NCI-H1048 (cell line): ENCODE measurements at regions not wholly inside any gene's neighbourhood (a gene's known extent, or its start where the extent isn't known, plus 50 kb on each side); places are given as distances from the start of the nearest gene placed in this dataset.
"Not testable (repeated sequence)": the region's sequence is repeated elsewhere in the genome, so short reads cannot be mapped to it uniquely, and the experiment has no call there.

Source experiments
- DNase-seq: peaks from one replicate; lab custom pipeline; 2025; lab: John Stamatoyannopoulos, UW

DNA sequence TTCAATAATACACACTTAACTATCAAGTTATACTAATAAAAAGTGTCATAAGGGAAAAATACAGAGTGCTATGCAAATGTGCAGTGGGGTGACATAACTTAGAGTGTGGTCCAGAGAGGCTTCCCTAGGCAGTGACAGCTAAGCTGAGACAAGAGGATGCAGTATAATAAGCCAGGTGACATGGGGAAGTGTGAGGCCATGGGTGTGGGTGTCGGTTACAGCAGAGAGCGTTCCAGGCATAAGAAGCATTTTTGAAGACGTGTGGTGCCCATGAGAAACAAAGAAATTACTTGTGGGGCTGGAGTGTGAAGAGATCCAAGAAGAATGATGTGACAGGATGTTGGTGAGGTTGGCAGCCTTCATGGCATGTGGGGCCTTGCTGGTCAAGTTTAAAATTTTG lies 78.1 kb upstream of the PICALM start:
- no peak for DNase-seq

DNA sequence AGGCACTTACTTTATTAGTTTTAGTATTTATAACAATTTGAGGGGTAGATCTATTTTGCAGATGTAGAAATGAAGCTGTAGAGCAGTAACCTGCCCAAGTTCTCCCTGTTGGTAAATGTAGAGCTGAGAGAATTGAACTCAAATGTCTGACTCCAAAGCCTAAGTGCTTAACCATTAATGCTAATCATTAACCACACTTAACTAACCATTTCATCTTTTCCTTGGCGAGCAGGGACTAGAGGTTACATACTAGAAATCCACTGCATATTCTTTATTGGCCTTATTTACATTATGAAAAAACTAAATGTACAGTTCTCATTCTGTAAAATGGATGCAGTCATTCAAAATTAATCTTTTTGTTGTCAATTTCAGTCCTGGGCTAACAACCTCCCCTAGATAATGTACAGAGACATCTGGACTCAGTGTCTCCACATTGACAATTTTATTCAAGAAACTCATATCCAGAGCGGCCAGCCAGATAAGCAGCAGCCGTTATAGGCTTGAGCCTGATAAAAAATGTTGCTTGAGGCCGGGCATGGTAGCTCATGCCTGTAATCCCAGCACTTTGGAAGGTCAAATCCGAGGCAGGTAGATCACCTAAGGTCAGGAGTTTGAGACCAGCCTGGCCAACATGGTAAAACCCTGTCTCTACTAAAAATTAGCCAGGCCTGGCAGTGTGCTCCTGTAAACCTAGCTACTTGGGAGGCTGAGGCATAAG lies 76.7 kb upstream of the PICALM start:
- no peak for DNase-seq

DNA sequence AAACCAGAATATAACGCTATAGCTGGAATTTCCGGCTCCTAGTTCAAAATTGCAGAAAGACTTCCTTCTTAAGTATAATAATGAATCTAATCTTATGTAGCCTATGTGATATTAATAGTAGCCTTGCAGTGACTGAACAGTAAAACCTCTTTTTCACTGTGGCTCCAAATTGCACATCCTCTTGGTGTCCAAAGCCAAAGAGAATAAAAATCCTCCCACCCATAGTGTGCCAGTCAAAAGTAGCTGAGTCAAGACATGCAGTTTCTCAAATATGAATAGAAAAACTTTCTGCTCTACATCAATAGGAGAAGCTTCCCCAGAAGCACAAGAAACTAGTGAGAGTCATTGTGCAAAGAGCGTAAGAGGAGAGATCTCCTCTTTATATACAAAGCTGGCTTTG lies 76.0 kb upstream of the PICALM start:
- DNase-seq: no peak

DNA sequence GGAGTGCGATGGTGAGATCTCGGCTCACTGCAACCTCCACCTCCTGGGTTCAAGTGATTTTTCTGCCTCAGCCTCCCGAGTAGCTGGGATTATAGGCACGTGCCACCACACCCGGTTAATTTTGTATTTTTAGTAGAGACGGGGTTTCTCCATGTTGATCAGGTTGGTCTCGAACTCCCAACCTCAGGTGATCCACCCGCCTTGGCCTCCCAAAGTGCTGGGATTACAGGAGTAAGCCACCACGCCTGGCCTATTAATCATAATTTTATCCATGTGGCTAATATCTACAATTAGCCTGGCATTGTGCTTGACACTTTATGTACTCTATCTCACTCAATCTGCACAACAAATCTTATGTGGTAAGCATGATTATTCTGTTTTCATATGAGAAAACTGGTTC lies 75.2 kb upstream of the PICALM start:
- DNase-seq: not testable (repeated sequence)

DNA sequence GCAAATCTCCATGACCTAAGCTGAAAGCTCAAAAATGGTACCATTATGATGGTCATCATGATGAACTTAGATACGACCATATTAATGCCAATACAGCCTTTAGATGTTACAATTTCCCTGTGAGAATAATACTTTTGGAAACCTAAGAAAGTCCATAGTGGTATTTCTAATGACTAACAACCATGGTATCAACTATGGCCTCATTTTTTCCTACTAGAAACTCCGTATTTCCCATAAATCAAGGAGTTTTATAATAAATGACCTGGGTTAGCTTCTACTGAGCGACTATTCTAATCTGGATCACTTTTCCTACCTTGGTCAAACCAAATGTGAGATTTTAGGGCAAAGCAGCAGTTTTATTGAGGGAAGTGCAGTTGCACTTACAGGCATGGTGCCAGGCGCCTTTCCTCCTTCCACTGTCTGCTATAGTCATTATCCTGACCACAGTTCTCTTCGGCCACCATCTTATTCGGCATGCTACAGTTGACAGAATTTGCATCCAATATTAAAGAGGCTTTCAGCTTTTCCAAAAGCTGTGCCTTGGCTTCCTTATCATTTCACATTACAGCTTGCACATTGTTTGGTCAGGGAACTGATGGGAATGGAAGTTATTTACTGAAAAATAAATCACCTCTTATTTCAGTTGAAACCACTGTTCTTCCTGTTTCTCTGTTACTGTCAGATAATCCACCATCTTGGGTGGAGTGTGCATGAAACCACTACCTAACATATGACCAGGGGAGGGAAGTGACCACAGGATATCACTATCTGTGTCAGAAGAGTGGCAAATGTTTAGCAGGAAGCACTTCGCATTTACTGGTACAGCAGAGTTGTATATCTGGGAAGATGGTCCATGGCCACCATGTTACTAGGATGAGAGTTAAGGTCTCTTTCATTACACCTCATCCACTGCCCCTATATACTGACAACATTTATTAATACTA lies 74.5 kb upstream of the PICALM start:
- DNase-seq: no peak

DNA sequence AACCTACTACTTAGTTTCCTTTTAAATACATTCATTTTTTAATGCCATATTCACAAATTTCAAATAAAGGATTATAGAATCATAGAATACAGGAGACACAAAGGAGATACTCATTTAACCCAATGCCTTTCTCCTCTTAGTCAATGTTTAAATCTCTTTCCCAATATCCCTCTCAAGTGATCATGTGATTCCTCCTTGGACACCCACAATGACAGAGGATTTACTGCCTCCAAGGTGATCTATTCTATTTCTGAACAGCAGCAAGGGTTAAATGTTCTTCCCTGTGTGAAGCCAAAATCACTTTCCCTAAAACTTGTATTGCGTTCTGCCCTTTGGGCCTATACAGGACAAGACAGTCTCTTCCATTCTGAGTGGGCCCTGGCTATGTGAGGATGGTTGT lies 73.3 kb upstream of the PICALM start:
- DNase-seq: no peak

DNA sequence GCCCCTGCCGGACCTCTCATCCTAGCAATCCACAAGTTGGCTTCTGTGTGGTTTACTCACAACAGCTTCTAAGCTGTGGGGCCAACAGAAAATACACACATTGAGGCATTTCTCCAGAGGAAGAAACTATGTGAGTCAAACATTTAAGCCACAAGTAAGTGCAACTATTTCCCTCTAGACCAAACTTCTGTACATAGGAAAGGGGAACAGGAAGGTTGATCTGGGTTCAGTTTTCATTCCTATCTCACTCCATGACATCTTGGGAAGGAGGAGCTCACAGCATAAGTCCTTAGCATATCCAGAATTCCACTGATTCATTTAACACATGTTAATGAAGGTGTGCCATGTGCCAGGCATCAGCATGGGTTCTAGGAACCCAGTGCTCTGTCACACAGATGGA lies 72.8 kb upstream of the PICALM start:
- DNase-seq: no peak

DNA sequence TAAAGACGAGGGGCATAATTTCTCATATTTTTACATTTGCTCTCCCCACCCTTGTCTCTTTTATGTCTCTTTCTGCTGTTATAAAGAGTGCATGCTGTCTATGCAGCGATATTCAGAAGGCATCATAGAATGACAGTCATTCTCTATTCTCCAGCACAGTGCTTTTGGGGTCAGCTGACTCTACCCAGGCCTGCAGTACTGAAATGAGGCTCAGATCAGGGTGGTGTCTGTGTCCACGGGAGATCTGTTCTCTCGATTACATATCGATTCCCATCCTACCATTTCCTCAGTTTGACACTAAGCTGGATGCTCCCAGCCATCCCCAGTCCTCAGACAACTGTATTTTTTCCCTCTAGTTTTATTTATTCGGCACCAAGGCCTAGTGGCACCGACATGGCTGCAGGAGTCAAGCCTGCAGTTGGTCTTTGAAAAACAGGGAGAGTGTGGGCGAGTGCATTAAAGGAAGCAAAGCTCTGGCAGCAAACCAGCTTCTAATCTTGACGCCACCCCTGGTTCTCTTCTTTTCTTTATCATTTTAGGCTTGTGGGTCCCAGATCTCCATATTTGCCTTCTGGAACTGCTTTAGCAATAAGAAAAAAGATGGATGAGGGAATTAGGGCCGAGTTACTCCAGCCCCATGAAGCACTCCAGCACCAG lies 71.6 kb upstream of the PICALM start:
- no peak for DNase-seq

DNA sequence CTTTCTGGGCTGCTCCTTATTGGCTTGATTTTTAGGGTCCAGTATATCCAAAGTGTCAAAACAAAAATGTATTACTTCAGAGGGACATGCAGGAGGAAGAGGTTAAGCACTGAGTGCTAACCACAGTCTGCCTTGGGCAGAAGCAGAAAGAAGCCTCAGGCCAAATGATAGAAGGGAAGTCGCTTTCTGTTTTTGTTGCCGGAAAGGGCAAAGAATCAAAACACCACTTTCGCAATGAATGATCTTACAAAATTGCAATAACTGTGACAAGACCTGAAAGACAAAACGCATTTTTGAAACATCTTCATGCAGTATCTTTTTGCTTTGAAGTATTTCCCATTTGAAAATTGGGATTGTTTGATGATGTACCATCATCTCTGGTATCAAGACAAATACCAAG lies 70.1 kb upstream of the PICALM start:
- DNase-seq: no peak

DNA sequence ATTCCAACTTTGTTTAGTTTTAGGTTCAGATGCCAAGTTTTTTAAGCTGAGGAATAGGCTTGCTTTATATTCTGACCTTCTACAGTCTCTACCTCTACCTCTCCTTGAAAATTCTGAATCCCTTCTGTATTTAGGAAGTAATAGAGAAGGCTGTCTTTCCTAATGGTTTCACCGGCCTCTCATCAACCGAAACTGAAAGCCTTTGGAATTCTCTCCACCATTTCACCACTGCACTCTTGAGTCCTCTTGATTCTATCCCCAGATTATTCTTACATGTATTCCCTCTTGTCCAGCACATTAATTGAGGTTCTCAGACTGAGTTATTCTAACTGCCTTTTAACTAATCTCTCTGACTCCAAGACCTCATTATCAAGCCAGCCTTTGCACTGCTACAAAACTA lies 67.7 kb upstream of the PICALM start:
- no peak for DNase-seq

DNA sequence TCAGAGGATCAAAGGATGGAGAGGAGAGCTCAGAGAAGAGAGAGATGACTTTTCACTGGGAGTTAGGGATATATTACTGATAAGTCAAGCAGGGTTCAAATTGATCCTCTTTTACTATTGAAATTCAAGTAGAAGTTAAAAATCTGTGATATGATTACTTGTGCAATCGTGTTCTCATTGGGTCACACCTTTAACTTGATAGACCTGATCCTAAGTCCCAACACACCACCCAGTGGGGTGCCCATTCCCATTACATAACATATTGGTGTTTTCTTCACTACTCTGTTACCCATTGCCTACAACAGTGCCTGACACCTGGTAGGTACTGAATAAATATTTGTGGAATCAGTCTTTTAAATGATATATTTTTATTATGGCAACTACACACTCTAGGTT lies 66.4 kb upstream of the PICALM start:
- DNase-seq: no peak

DNA sequence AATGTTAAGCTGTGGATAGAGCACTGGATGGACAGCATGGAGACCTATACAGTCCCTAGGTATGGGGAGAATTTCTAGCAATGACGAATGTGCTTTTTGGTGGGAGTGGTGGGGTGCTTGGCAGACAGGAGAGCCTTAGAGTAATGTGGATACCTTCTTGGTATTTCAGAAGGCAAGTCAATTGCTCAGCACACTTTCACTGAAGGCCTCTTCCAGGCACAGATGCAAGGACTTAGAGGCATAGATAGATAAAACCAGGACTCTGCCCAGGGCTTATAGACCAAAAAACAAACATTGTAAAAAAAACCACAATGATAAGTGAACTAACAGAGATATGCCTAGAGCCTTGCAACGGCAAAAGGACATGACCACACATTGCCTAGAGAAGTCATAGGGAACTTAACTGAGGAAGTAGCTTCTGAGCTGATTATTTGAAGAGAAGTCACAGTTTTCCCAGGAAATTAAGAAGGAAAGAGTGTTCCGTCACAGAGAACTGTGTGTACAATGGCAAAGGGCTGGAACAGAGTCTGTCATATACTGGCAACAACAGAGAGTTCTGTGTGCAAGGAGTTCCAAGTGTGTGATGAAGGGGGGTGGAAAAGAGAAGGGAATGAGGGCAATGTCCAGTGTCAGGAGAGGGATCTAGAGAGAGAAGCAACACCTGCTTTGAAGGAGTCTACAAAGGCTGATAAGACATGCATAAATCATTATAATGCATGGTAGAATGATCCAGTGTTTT lies 65.9 kb upstream of the PICALM start:
- DNase-seq: no peak

DNA sequence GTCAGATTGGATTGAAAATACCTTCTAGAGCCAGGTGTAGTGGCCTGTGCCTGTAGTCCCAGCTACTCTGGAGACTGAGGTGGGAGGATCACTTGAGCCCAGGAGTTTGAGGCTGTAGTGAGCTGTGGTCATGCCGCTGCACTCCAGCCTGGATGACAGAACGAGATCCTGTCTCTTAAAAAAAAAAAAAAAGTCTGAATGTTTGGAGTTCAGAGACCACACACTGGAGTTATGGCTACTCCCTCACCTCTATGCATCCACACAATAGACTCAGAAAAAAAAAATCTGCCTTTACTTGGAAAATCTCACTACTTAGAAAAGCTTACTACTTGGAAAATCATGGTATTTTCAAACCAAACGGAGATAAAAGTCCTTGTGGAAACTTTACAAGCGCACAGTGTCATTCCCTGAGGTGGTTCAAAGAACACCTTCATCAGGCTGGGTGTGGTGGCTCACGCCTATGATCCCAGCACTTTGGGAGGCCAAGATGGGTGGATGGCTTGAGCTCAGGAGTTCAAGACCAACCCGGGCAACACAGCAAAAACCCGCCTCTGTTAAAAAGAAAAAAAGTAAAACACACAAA lies 63.9 kb upstream of the PICALM start:
- DNase-seq: no peak

DNA sequence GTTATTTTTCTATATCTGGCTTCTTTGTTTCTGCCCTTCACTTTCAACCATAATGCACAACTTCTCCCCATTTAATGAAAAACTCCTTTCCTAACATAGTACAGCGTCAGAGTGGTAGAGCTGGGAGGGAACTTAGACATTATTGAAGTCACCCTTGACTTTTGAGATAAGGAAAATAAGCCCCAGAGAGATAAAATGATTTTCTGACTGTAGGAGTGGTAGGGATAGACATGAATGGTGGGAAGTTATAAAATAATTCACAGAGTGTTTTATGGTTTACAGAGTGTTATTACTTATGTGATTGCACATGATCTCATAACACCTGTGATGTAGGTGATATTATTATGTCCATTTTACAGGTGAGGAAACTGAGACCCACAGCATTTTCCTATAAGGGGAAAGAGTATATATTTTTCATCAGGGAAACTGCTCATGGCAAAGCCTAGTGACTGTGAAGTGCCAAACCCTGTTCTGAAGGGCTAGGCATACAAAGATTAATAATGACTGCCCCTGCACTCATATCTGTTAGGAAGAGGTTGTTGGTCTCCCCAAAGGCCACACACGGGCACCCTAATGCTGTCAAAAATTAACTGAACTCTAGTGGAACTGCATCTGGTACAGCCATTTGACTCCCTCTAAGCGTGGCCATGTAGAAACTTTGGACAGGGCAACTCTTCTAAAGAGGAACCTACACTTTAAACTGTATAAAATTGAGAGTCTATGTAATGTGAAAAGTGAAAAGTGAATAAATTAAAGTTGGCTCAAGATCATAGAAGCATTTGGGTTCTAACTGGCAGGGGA lies 61.1 kb upstream of the PICALM start:
- DNase-seq: no peak

DNA sequence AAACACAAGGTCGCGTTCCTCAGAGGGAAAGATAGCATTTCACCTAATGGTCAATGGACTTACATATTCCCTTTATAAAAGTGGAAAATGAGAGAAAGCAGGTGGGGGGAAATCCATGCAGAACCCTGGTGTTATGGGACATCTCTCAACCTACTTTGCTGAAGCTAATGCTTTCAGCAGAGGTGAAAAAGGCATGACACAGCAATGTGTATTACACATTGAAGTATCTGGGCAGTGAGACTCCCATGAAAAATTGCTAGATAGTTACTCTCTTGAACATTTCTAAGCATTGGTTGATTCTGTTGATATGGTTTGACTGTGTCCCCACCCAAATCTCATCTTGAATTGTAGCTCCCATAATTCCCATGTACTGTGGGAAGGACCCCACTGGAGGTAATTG lies 60.0 kb upstream of the PICALM start:
- DNase-seq: no peak

DNA sequence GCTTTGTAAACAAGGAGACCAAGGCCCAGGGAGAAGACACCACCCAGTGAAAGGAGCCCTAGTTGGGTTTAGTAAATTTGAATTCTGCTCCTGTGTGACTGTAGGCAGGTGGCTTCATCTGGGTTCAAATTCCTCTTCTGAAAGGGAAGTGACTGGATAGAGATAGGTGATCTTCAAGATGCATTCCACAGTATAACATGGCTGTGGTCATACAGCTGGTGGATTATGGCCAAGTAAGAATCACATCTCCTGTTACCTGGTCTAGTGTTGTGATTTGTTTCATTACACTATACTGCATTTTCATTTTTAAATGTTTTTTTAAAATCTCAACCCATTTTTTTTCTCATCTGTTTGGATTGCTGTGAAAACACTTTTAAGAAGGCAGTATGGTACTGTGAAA lies 58.0 kb upstream of the PICALM start:
- DNase-seq: no peak

DNA sequence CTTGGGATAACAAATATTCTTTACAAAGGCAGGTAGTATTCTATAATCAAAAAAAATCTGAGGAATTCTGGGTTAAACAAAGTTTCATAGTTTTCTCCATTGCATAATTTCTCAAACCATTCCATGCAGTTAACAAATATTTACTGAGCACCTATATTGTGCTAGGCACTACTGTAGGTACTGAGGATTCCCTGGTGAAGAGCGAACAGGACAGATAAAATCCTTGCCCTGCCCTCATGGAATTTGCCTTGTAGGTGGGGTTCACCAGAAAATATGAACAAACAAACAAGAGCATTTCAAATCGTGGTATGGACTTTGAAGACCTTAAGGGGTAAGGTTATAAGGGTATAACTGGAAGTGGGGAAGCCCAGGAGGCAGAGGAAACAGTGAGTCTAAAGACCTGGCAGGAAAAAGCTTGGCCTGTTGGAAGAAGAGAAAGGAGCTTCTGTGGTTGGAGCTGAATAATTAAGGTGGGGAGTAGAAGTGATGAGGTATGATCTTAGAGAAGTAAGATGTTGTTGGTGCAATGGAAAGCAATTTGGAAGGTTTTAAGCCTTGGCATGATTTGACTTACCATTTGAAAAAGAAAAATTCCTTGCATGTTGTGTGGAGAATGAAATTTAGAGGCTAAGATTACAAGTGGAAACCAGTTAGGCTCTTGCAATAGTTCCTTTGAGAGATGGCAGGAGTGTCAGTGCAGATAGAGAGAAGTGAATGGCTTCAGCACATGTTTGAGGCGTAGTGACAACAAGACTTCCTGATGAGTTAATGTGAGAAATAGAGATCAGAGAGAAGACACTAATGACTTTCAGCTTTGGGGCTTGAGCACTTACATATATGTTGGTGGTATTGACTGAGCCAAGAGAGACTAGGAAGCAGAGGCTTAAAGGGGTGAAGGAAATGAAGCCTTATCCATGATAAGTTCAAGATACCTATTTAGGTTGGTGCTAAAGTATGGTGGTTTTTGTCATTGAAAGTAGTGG lies 55.7 kb upstream of the PICALM start:
- no peak for DNase-seq

DNA sequence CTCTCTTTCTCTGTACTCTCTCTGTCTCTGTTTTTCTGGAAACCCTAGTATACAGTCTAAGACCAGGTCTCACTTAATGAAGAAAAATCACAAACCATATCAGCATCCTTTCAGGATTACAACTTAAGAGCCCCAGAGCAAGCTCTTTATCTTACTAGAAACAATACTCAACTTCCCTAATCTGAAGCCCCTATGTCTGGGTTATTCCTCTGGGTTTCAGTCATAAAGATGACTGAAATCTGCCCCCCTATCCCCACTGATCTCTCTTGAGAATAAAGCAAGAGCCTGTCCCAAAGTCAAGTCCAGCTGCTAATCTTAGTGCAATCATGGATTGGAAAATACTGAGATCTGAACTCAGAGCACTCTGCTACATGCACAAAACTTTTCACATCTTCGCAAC lies 53.9 kb upstream of the PICALM start:
- no peak for DNase-seq

DNA sequence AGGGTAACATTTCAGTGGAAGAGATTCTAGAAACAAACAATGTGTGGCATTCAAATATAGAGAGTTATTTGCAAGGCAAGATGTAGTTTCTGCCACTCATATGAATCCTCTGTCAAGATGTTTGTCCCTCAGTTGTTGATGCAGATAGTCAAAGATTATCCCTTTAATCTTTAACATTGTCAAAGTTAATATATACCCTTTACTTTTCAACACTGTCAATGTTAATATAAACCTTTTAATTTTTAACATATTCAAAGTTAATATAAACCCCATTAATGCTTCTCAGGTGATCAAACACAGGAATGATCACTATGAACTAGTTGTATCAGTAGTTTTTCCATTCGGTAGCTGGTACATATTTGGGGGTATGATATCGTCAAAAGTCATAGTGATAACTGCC lies 51.9 kb upstream of the PICALM start:
- no peak for DNase-seq

DNA sequence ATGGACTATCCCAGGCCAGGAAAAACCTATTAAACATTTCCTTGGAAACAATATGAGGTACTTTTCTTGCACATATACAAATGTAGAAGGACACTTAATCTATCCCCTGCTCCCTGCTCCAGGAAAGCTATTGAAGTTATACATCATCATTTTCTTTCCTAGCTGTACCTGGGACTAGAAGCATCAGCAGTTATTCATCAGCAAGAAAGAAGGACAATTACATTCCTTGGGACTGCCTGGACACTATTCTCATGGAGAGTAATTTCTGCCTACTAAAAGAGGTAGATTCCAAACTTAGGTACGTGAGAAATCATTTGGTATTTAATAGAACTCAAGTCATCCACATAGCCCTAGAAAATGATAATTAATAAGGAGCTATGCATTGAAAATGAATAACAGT lies 51.0 kb upstream of the PICALM start:
- no peak for DNase-seq
